DMS114 treated with DMSO at 0.1 percent for 48 hours (cell line): ENCODE measurements at regions not wholly inside any gene's neighbourhood (a gene's known extent, or its start where the extent isn't known, plus 50 kb on each side); places are given as distances from the start of the nearest gene placed in this dataset.

Experiments used
- DNase-seq: peaks from one replicate; lab custom pipeline; 2025; ENCODE audit not compliant: unreplicated experiment; lab: John Stamatoyannopoulos, UW

- no peak for DNase-seq
Measured at GRCh38 chr22:48433647-48434046, 1394.0 kb downstream of the BRD1 start.

- no peak for DNase-seq
Measured at GRCh38 chr22:48432781-48433518, 1394.7 kb downstream of the BRD1 start.

- no peak for DNase-seq
Measured at GRCh38 chr22:48431536-48432315, 1395.9 kb downstream of the BRD1 start.

GRCh38 chr22:48431014-48431413, 1396.7 kb downstream of the BRD1 start:
- no peak for DNase-seq

- DNase-seq = no peak
Measured at GRCh38 chr22:48429446-48430020, 1398.1 kb downstream of the BRD1 start.

GRCh38 chr22:48428631-48429371, 1398.9 kb downstream of the BRD1 start:
- DNase-seq = no peak

- DNase-seq = no peak
Measured at GRCh38 chr22:48427731-48428211, 1399.9 kb downstream of the BRD1 start.

GRCh38 chr22:48426466-48427380, 1401.0 kb downstream of the BRD1 start:
- no peak for DNase-seq

GRCh38 chr22:48425641-48426040, 1402.0 kb downstream of the BRD1 start:
- no peak for DNase-seq

GRCh38 chr22:48425091-48425506, 1402.6 kb downstream of the BRD1 start:
- no peak for DNase-seq

GRCh38 chr22:48424661-48425060, 1403.0 kb downstream of the BRD1 start:
- no peak for DNase-seq

- no peak for DNase-seq
Measured at GRCh38 chr22:48424201-48424627, 1403.5 kb downstream of the BRD1 start.

- no peak for DNase-seq
Measured at GRCh38 chr22:48423481-48423911, 1404.2 kb downstream of the BRD1 start.

- no peak for DNase-seq
Measured at GRCh38 chr22:48422900-48423480, 1404.7 kb downstream of the BRD1 start.

- DNase-seq = no peak
Measured at GRCh38 chr22:48418831-48419230, 1408.8 kb downstream of the BRD1 start.

GRCh38 chr22:48417225-48418070, 1410.2 kb downstream of the BRD1 start:
- no peak for DNase-seq

GRCh38 chr22:48416396-48417224, 1411.1 kb downstream of the BRD1 start:
- no peak for DNase-seq

- no peak for DNase-seq
Measured at GRCh38 chr22:48415520-48415919, 1412.2 kb downstream of the BRD1 start.
